ENCODE measurements at regions not wholly inside any gene's neighbourhood (a gene's known extent, or its start where the extent isn't known, plus 50 kb on each side); places are given as distances from the start of the nearest gene placed in this dataset.
"Not testable (repeated sequence)": the region's sequence is repeated elsewhere in the genome, so short reads cannot be mapped to it uniquely, and the experiment has no call there.

DNA sequence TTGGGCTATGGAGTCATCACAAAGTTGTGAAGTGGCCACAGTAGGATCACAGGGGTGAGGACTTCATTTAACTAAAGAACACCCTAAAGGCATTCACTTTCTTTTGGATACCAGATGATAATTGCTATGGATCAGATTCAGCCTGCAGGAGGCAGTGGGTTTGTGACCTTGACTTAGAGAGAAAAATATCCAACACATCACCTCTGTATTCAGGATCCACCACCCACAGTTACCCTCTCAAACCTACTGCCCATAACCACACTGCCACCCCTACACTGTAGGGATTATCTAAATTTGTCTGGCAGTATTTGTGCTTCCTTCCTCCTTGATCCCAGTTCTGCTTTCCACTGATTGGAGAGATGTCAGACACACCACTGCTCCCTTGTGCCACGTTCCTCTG lies 269.4 kb downstream of the MYCN start:
- DNase-seq: no peak

DNA sequence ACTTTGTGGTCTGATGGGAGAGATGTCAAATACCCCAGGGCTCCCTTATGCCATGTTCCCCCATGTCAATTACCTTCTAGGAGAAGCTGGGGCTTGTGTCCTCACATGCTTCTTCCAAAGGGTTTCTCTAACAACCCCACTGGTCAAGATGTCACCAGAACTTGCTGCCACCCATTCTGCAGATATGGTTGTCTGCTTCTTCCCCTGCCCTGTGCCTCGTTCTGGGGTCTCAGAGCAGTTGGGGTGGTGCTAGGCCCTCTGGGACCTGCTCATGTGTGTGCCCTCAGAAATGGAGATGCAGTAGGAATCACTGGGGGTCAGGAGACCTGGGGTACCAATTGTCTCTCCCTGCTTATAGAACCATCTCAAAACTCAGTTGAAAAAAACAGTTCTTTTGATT lies 268.6 kb downstream of the MYCN start:
- DNase-seq: no peak

DNA sequence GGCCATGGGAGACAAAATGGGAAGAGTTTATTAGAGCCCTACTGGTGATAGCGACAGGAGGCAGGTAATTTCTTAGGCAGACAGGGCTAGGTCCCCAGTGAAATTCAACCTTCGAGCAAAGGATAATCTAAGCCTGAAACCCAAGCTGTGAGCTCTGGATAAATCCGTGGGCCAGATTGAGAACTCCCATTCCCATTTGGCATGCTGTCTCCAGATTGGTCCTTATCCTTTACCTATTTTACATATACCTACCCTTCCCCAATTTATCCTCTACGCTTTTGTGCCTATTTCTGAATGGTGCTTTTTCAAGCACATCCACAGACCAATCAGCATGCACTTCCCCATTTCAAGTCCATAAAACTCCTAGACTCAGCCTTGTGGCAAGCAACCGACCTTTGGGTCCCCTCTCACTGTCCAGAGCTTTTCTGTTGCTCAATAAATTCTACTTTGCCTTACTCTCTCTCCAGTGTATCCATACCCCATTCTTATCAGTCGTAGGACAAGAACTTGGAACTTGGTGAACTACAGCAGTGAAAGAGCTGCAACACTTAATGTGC lies 268.0 kb downstream of the MYCN start:
- DNase-seq: no peak

DNA sequence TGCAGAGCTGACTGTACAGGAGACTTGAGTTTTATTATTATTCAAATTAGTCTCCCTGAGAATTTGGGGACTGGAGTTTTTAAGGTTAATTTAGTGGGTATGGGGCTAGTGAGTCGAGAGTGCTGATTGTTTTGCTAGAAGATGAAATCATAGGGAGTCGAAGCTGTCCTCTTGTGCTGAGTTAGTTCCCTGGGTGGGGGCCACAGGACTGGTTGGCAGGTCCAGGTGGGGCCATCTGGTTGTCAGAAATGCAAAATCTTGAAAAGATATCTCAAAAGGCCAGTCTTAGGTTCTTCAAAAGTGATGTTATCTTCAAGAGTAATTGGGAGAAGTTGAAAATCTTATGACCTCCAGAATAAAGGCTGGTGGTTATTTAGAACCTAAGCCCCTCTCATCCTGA lies 267.3 kb downstream of the MYCN start:
- DNase-seq: no peak

DNA sequence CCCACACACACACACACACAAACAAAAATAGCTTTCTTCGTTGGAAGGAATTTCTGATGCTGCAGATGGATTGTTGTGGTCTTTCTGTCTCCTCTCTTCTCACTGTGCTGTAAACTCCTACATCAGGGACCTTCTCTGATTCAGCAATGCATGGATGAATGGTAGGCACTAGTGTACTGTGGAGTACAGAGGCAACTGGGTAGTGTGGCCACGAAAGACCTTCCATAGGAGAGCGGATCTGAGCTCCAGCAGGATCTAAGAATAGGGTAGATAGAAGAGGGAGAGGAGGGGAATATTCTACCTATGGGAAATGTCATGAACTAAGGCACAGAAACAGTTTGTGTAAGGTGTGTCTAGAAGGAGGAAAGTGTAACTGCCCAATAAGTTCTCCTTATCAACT lies 266.8 kb downstream of the MYCN start:
- no peak for DNase-seq

DNA sequence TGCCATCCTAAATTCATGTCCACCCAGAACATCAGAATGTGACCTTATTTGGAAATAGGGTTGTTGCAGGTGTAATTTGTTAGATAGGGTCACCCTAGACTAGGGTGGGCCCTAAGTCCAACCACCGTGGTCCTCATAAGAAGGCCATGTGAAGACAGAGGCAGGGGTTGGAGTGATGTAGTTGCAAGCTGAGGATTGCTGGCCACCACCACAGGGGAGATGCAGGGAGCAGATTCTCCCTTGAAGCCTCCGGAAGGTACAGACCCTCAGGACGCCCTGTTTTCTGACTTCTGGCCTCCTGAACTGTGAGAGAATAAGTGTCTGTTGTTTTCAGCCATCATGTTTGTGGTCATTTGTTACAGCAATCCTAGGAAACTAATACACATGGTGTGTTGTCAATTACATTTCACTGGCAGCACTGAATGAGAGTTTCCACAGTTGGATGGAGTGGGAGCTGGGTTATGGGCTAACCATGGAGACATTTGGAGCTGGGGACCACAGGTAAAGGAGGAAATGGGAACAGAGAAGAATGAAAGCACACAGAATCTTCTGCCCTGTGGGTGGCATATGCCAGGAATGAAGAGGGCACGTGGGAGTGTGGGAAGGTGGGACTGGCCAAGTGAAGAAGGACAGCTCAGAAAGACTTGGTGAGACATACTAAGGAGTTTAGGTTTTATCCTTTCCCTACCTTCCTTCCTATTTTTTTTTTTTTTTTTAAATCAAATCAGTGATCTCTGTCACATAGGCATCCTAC lies 266.0 kb downstream of the MYCN start:
- no peak for DNase-seq

DNA sequence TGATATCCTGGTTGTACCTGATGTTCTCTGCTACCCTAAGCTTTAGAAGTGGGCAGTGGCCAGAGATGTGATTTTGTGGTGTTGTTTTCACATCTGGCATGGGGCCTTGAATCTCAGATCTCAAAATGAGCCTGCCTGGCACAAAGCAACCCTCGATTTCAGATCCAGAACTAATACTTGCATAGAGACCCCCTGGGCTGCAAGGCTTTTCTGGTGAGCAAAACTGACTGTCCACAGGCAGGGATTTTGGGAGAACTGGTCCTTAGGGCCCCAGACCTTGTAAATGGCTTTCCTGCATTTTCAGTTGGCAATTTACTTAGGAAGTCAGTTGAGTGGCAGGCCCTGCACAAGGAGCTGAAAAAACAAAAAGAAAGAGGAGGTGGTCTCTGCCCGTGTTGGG lies 265.3 kb downstream of the MYCN start:
- no peak for DNase-seq

DNA sequence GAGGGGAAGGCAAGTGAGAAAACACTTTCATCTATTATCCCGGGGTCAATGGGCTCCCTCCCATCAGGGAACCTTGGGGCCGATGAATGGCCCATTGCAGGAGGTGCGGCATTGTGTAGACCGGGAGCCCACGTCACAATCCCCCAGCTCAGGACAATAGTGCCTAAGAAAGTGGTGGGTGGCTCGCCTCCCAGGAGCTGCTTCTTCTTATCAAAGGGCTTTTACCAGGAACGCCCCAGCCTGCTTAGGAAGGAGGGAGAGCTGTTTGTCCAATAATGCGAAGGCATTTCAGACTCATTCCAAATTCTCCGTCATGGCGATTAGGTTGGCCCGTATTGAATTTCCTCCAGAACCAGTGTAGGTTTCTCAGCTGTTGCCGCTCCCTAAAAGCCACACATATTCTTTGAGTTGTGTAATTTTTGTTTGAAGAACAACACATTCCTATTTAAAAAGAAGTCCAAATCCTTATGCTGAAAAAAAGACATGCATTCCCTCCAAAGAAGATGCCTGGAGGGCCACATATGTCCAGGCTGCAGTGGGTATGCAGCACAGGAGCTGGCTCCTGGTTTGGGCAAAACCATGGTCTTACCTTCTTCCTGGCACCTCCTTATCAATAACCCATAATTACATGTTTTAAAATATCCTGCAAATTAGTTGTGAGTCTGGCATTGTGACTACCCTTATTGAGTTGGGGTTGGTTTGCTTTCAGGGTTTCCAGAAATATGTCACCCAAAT lies 264.7 kb downstream of the MYCN start:
- no peak for DNase-seq

DNA sequence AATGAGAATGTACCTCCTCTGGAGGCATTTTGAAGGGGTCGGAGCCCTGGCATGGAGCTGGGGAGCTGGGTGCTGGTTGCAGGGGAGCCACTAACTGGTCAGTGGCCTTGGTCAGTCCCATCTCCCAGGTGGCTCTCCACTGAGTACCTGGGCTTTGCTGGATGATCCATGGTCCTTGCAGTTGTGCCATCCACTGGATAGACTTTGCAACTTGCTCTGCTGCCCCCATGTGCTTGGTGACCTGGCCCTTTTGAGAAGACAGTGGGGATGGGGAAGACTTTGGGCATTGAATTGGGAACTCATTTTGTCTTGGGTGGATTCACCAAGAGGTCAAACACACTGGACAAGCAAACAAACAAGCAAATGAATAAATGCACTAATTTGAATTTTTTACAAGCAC lies 263.9 kb downstream of the MYCN start:
- DNase-seq: no peak

DNA sequence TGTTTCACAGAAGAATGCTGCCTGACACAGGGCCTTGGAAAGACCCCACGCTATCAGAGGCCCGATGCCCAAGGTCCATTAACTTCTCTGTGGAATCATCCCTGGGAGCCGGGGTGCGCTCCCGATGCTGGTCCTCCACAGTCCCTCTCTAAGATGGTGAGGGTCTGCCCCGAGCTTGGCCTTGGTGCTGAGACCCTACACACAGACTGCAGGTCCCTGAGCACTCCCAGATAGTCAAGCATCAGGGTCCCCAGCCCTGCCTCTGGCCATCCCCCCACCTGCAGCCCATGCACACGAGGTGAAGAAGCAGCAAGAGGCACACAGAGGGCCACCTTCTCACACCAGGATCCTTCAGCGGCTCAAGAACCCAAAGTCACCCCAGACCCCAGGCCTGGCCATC lies 263.3 kb downstream of the MYCN start:
- DNase-seq: no peak

DNA sequence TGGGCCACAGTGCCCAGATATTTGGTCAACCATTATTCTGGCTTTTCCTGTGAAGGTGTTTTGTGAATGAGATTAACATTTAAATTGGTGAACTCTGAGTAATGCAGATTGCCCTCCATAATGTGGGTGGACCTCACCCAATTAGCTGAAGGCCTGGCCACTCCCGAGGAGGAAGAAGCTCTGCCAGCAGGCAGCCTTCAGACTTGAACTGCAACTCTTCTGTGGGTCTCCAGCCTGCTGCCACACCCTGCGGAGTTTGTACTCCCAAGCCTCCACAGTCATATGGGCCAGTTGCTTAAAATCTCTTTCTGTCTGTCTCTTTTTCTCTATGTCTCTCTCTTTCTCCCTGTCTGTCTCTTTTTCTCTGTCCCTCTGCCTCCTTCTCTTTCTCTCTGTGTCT lies 262.7 kb downstream of the MYCN start:
- DNase-seq: no peak

DNA sequence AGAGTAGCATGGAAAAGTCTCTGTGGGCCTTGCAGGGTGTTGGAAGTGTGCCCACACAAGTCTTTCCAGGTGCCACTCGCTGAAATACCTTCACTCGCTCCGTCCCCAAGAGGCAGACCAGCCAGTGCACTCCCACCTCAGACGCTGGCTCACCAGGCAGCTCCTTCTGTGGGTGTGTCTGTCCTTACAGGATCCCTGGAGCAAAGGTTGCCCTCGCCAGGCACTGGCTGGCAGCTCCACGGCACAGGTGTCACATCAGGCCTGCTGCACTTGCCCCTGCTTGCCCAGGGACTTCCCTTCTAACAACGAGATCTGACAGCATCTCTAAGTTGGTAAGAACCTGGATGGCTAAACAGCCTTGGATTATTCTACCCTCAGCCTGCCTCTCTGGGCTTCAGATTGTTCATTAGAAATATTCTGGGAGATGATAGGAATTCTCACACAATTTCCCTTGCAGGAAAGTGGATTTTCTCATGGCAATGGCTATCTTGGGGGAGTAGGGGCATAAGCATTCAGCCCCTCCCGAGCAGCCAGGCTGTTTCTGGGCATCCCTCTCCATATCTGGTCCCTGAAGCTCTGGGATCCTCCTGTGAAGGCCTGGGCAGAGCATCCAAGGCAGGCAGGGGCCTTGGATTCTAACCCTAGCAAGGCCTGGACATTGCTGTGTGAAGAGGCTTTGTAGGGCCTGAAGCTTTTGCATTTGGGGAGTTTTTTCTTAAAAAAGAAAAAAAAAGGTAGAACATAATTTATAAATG lies 262.1 kb downstream of the MYCN start:
- DNase-seq: no peak

DNA sequence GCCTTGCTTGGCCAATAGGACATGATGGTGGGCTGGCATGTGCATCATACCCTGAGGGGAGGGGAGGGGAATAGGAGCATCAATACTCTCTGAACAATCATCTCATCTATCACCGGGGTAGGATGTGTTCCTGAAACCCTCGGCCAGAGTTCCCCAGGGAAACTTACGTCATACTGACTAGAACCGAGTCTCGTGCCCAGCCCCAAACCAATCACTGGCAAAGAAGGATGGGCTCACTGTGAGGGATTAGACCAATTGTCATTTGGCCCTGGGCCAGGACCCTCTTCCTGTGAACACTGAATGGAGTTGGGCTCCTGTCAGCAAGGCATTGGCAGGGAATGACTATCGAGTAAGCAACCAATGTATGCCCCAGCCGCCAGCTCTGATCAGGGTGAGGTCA lies 261.5 kb downstream of the MYCN start:
- DNase-seq: no peak

DNA sequence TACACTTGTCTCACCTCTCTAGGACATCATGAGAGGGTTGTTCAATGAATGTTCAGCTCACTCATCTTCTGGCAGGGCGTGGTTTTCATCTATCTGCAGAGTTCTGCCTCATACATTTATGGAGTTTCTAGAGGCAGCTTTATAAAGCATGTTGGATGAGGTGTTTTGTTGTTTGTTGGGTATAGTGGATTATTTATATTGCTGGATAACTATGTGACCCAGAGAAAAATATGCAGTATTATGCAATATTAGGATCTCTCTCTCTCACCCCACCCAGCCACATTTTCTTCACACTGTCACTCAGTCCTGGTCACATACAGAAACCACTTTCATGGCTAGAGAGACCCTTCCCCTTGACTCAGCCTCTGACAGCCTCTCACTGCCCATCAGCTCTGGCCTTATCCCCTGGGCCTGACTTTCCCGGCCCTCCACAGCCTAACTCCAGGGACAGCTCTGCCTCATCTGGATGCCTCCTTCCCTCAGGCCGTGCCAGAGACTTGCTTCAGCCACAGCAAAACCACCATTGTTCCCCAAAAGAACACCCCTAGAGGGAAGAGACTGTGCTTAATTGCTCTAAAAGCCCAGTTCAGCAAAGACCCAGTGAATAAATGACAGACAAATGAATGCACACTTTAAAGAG lies 260.3 kb downstream of the MYCN start:
- no peak for DNase-seq

DNA sequence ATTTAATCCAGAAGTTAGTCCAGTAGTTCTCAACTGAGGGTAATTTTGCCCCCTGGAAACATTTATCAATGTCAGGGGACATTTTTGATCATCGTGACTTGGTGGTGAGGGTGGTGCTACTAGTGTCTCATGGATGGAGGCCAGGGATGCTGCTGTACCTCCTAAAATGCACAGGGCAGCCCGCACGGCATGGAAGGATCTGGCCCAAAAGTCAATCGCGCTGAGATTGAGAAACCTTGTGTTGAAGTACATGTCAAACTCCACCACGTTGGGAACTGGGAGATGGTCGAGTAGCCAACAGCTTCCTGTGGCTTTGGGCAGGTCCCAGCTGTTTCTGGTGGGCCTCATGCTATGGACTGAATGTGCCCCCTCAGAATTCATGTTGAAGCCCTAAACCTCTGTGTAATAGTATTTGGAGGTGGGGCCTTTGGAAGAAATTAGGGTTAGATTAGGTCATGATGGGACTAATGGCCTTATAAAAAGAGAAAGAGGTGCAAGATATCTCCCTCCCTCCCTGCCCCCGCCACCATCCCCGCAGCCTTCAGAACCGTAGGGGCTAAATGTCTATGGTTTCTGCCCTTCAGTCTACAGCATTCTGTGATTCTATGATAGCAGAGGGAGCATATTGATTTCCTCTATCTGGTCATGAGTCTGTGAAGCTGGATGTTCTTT lies 259.7 kb downstream of the MYCN start:
- DNase-seq: no peak

DNA sequence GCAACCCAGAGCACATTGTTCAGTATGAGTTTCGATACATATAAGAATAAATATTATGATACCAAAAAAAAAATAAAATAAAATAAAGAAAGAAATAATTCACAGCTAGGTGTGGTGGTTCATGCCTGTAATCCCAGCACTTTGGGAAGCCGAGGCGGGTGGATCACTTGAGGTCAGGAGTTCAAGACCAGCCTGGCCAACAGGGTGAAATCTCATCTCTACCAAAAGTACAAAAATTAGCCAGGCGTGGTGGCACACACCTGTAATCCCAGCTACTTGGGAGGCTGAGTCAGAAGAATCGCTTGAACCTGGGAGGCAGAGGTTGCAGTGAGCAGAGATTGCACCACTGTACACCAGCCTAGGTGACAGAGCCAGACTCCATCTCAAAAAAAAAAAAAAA lies 258.9 kb downstream of the MYCN start:
- DNase-seq: not testable (repeated sequence)

DNA sequence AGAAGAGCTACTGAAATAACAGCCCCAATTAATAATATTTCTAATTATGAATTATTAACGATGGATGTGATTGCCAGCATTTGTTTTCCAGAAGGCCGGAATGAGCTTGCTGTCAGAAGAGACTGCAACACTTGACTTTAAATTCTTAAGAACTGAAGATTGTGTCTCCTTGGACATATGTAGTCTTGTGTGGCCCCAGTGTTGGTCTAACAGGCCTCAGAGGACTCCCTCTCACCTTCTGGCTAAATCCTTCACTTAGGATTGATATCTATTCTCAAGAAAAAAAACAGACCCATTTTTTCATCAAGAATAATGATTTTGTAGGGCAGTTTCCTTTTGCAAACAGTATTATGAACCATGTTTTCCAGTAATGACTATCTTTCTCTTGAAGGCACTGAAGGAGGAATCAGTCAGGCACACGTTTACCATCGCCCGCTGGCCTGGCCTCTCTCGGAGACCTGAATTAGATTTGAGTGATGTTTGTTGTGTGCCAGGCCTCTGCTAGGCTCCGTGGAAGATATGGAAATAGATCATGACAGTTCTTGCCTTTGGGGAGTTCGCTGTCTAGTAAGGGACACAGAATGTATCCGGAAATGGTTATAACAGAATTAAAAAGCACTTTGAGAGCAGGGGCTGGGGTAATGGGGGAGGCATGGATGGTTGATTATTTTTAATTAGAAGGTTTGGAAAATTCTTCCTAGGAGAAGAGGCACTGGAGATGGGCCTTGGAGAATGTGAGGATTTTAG lies 258.0 kb downstream of the MYCN start:
- DNase-seq: no peak

DNA sequence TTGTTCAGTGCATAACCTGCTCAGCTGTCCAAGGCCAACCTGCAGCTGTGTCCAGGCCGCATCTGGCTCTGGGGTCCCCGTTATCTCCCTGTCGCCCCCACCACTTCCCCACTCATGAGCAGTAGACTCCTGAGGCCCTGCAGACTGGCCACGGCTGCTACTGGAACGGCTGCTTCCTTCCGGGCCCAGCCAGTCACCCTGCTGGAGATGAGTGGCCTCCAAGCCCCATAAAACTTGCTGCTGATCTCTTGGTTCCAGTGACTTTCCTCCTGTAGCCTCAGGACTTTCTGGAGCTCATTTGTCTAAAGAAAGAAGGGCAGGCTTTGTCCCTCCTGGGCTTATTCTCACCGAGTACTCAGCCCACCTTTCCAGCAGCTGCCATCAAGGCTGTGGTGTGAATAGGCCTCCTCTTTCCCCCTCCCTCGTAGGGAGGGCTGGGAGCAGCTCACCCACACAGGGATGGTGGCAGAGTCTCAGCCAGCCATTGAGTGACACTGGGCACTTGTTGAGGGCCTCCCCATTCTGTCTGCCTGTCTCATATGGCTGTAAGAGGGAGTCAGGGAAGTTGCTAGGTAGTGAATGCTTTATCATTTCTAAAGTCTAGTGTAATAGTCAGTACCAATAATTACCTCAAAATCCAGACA lies 257.3 kb downstream of the MYCN start:
- DNase-seq: no peak

DNA sequence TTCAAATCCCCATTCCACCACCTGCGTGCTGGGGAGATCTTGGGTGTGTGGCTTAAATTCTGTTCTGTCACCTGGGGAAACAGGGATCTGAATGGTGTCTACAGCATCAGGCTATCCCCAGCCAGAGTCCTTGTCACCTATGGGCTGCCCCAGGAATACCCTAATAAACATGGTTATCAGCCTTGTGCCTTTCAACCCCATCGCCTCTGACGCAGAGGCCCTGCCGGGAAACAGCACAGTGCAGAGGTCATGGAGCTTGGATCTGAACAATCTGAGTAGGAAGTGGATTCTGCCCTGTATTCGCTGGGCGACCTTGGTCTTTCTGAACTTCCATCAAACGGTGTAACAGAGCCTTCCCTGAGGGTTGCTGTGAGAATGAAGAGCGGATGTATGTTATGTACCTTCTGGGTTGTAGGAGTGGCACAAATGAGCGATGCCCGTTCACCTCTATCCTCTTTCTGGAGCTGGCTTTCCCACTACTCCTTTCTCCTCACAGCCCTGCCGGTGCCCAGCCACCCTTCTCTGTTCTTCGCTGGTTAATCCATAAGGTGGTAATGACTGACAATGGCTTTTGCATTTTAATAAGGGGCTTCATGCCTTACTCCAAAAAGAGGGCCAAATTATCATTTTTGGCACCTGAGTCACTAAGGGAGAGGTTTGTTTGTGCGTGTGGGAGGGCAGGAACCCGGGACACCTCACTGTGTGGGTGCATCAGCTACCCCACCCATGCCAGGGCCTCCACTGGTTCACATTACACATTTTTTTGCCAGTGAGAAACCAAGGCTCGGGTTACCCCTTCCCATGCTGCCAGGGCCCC lies 256.5 kb downstream of the MYCN start:
- DNase-seq: no peak

DNA sequence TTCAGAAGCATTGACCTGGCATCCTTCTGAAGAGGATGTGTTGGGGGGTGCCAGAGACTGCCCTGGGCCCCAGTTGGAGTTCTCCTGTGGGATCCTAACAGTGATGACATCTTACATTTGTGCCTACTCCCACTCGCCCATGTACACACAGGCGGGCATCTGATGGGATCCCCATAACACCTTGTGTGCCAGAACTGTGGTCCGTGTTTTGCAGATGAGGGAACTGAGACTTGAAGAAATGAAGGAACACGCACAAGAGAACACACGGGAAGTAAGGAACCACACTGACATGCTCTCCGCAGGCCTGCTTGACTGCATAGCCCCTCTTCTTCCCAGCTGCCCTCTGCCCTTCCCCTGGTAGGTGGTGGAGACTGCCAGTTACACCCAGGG lies 255.3 kb downstream of the MYCN start:
- no peak for DNase-seq
